Nucleus accumbens (tissue), 56 donors: ENCODE measurements at regions not wholly inside any gene's neighbourhood (a gene's known extent, or its start where the extent isn't known, plus 50 kb on each side); places are given as distances from the start of the nearest gene placed in this dataset.
A peak's percentile ranks its signal among the peaks of the same experiment; 100 is the strongest.
"Not testable (repeated sequence)": the region's sequence is repeated elsewhere in the genome, so short reads cannot be mapped to it uniquely, and the experiment has no call there.

Experiments used
- DNase-seq, 56 donors: peaks; one replicate each; lab custom pipeline; 2025; lab: John Stamatoyannopoulos, UW

GRCh38 chr6:144969602-144970272 lies 684.6 kb downstream of the UTRN start:
- no peak for DNase-seq

- not testable (repeated sequence) for DNase-seq
These were observed 692.2 kb downstream of the UTRN start for GRCh38 chr6:144977250-144977864.

GRCh38 chr6:144978208-144978607 lies 693.1 kb downstream of the UTRN start:
- no peak for DNase-seq

- DNase-seq = no peak
These were observed 701.1 kb downstream of the UTRN start for GRCh38 chr6:144986271-144986670.

- no peak for DNase-seq
These were observed 704.4 kb downstream of the UTRN start for GRCh38 chr6:144989319-144990107.

GRCh38 chr6:144990784-144991183 lies 705.6 kb downstream of the UTRN start:
- DNase-seq = no peak

- DNase-seq = no peak
These were observed 708.7 kb downstream of the UTRN start for GRCh38 chr6:144993870-144994269.

GRCh38 chr6:144997996-144998395 lies 712.9 kb downstream of the UTRN start:
- DNase-seq = no peak

GRCh38 chr6:144999127-144999526 lies 714.0 kb downstream of the UTRN start:
- no peak for DNase-seq

- DNase-seq = no peak
These were observed 718.0 kb downstream of the UTRN start for GRCh38 chr6:145003145-145003544.

GRCh38 chr6:145006914-145007313 lies 721.8 kb downstream of the UTRN start:
- DNase-seq = no peak

GRCh38 chr6:145008715-145009114 lies 723.6 kb downstream of the UTRN start:
- no peak for DNase-seq

- DNase-seq = no peak
These were observed 724.6 kb downstream of the UTRN start for GRCh38 chr6:145009711-145010110.

- DNase-seq = no peak
These were observed 723.2 kb downstream of the EPM2A start for GRCh38 chr6:145012039-145012662.

GRCh38 chr6:145015739-145016558 lies 719.4 kb downstream of the EPM2A start:
- DNase-seq = peak in 13 of 56 donors; percentile 1 to 35 (median 4)

- DNase-seq = no peak
These were observed 718.3 kb downstream of the EPM2A start for GRCh38 chr6:145017051-145017450.

GRCh38 chr6:145017516-145017915 lies 717.8 kb downstream of the EPM2A start:
- DNase-seq = no peak

- no peak for DNase-seq
These were observed 717.3 kb downstream of the EPM2A start for GRCh38 chr6:145018027-145018426.

- DNase-seq = no peak
These were observed 715.2 kb downstream of the EPM2A start for GRCh38 chr6:145020114-145020513.

- DNase-seq = no peak
These were observed 714.8 kb downstream of the EPM2A start for GRCh38 chr6:145020543-145020942.
